HCT116 (cell line): ENCODE measurements at regions not wholly inside any gene's neighbourhood (a gene's known extent, or its start where the extent isn't known, plus 50 kb on each side); places are given as distances from the start of the nearest gene placed in this dataset.

Experiments
- ATAC-seq: fragments of 200-7000 bp; cut with Tn5 transposase; 2 replicates; pipeline ENCODE4 v1.9.1; 2020; ENCODE audit warnings: mild to moderate bottlenecking, moderate library complexity
- BruUV-seq: library from RNA; stranded (reverse); fragments of 400-500 nt; replicated peaks from 2 replicates; lab custom pipeline; 2021; lab: Mats Ljungman, UMichigan
- CTCF ChIA-PET: fragments of 300-600 bp; sonication (Branson Sonifier 250); formaldehyde crosslinking; loops from one replicate; lab custom pipeline; 2021; ENCODE audit warnings: antibody characterized with exemption; lab: Charles Lee
- POLR2A ChIA-PET: fragments of 300-600, 350-600 bp; sonication (Branson Sonifier 250); formaldehyde crosslinking; loops from one replicate; lab custom pipeline; 2021; ENCODE audit warnings: antibody characterized with exemption; lab: Charles Lee
- RAD21 ChIA-PET, 2 experiments: fragments of 300-600 bp; sonication (Branson Sonifier 250); formaldehyde crosslinking; loops; one replicate each; lab custom pipeline; 2023; ENCODE audit warnings: low total read pairs in 2 of 2; ENCODE audit not compliant: uncharacterized antibody in 2 of 2, unreplicated experiment in 2 of 2, low non-redundant PET in 1 of 2; lab: Charles Lee
- DNase-seq: peaks from one replicate; pipeline ENCODE4 v3.0.0-alpha.2; 2010; ENCODE audit warnings: low read depth, low spot score
- H2AFZ ChIP-seq: fragments of 200-600 bp; shearing (Covaris generic), sonication (generic); 2 replicates; pipeline ENCODE4 v1.6.1; 2017; ENCODE audit warnings: low read depth, mixed run types, mixed read lengths, antibody characterized with exemption, low read length; ENCODE audit not compliant: poor library complexity, severe bottlenecking
- H3K27ac ChIP-seq: 2 replicates; pipeline ENCODE4 v1.5.1; 2012; ENCODE audit warnings: low read depth, low read length
- H3K27me3 ChIP-seq: fragments of 200-600 bp; sonication (generic); 2 replicates; pipeline ENCODE4 v1.6.1; 2016; ENCODE audit warnings: mixed run types, low read length, mixed read lengths; ENCODE audit not compliant: insufficient read depth
- H3K36me3 ChIP-seq, 2 experiments: fragments of 200-500 bp in 1 of 2; fragments of 200-600 bp in 1 of 2; sonication (Bioruptor generic) in 1 of 2; sonication (generic) in 1 of 2; 2 replicates each; pipeline versions ENCODE4 v1.5.1 to v1.6.1; 2014 to 2016; ENCODE audit warnings: low read length in 2 of 2, inconsistent platforms in 1 of 2, mixed read lengths in 1 of 2, mixed run types in 1 of 2; ENCODE audit not compliant: insufficient read depth in 2 of 2, control insufficient read depth in 1 of 2
- H3K4me1 ChIP-seq, 2 experiments: fragments of 200-600 bp in 1 of 2; sonication (generic) in 1 of 2; 2 replicates each; pipeline versions ENCODE4 v1.5.1 to v1.6.1; 2012 to 2017; ENCODE audit warnings: low read length in 2 of 2, inconsistent platforms in 1 of 2, mild to moderate bottlenecking in 1 of 2, mixed read lengths in 1 of 2, mixed run types in 1 of 2, moderate library complexity in 1 of 2; ENCODE audit not compliant: insufficient read depth in 2 of 2, control insufficient read depth in 1 of 2
- H3K4me2 ChIP-seq: fragments of 200-600 bp; sonication (generic); 2 replicates; pipeline ENCODE4 v1.6.1; 2017; ENCODE audit warnings: mixed run types, low read length, mixed read lengths
- H3K4me3 ChIP-seq, 2 experiments: fragments of 200-600 bp in 1 of 2; sonication (generic) in 1 of 2; replicated peaks in 1 of 2; 2 replicates each; pipeline ENCODE4 v1.5.1; 2011 to 2016; ENCODE audit warnings: low read length in 2 of 2, control low read depth in 1 of 2, low read depth in 1 of 2, mild to moderate bottlenecking in 1 of 2, mixed read lengths in 1 of 2, mixed run types in 1 of 2
- H3K79me2 ChIP-seq: fragments of 200-600 bp; sonication (generic); 2 replicates; pipeline ENCODE4 v1.6.1; 2017; ENCODE audit warnings: mild to moderate bottlenecking, mixed run types, low read length, moderate library complexity, mixed read lengths; ENCODE audit not compliant: insufficient read depth
- H3K9ac ChIP-seq: fragments of 200-600 bp; sonication (generic); 2 replicates; pipeline ENCODE4 v1.6.1; 2016; ENCODE audit warnings: low read length, mixed read lengths
- H3K9me2 ChIP-seq: fragments of 200-600 bp; sonication (generic), shearing (Covaris generic); 2 replicates; pipeline ENCODE4 v1.6.1; 2017; ENCODE audit warnings: mixed run types, mild to moderate bottlenecking, moderate library complexity; ENCODE audit not compliant: insufficient read depth
- H3K9me3 ChIP-seq, 2 experiments: fragments of 200-500 bp in 1 of 2; fragments of 200-600 bp in 1 of 2; sonication (Bioruptor generic) in 1 of 2; sonication (generic) in 1 of 2; 2 replicates each; pipeline ENCODE4 v1.6.1; 2014 to 2017; ENCODE audit warnings: low read length in 2 of 2, mixed read lengths in 2 of 2, inconsistent platforms in 1 of 2, low read depth in 1 of 2, mild to moderate bottlenecking in 1 of 2, mixed run types in 1 of 2, moderate library complexity in 1 of 2; ENCODE audit not compliant: control insufficient read depth in 1 of 2, insufficient read depth in 1 of 2
- H4K20me1 ChIP-seq: fragments of 200-600 bp; sonication (generic), shearing (Covaris generic); 2 replicates; pipeline ENCODE4 v1.6.1; 2017; ENCODE audit warnings: mixed run types, mild to moderate bottlenecking, moderate library complexity; ENCODE audit not compliant: insufficient read depth
- ATF3 ChIP-seq: IDR thresholded peaks from 2 replicates; pipeline ENCODE4 v1.6.1; 2012
- CBX3 ChIP-seq: IDR thresholded peaks from 2 replicates; pipeline ENCODE4 v1.6.1; 2012; ENCODE audit warnings: low read depth
- CEBPB ChIP-seq: IDR thresholded peaks from 2 replicates; pipeline ENCODE4 v1.6.1; 2012; ENCODE audit warnings: low read depth
- CTCF ChIP-seq, 3 experiments: fragments of 200-600 bp in 1 of 3; sonication (generic) in 1 of 3; IDR thresholded peaks in 2 of 3; conservative IDR thresholded peaks in 1 of 3; 2 replicates each; pipeline ENCODE4 v1.5.1; 2012 to 2017; ENCODE audit warnings: low read depth in 2 of 3, low read length in 2 of 3, antibody characterized with exemption in 1 of 3, borderline replicate concordance in 1 of 3, control low read depth in 1 of 3, mild to moderate bottlenecking in 1 of 3, mixed read lengths in 1 of 3, mixed run types in 1 of 3, moderate library complexity in 1 of 3; ENCODE audit not compliant: insufficient read depth in 1 of 3
- EGR1 ChIP-seq: IDR thresholded peaks from 2 replicates; pipeline ENCODE4 v1.6.1; 2012; ENCODE audit warnings: low read depth
- FOSL1 ChIP-seq: IDR thresholded peaks from 2 replicates; pipeline ENCODE4 v1.6.1; 2012; ENCODE audit warnings: low read depth
- JUND ChIP-seq: IDR thresholded peaks from 2 replicates; pipeline ENCODE4 v1.6.1; 2012
- POLR2A ChIP-seq: IDR thresholded peaks from 2 replicates; pipeline ENCODE4 v1.7.0; 2011; ENCODE audit warnings: borderline replicate concordance; ENCODE audit not compliant: insufficient read depth, insufficient read length; ENCODE audit errors: extremely low read depth
- POLR2AphosphoS5 ChIP-seq: IDR thresholded peaks from 2 replicates; pipeline ENCODE4 v1.6.1; 2011; ENCODE audit warnings: mild to moderate bottlenecking, low read depth, low read length, moderate library complexity
- REST ChIP-seq: IDR thresholded peaks from 2 replicates; pipeline ENCODE4 v1.6.1; 2012; ENCODE audit warnings: low read depth
- SIN3A ChIP-seq: IDR thresholded peaks from 2 replicates; pipeline ENCODE4 v1.6.1; 2012; ENCODE audit warnings: low read depth
- SP1 ChIP-seq: IDR thresholded peaks from 2 replicates; pipeline ENCODE4 v1.6.1; 2012; ENCODE audit warnings: low read depth
- YY1 ChIP-seq: IDR thresholded peaks from 2 replicates; pipeline ENCODE4 v1.6.1; 2011; ENCODE audit warnings: low read length, low read depth, moderate library complexity, mild to moderate bottlenecking; ENCODE audit not compliant: insufficient replicate concordance; ENCODE audit errors: extremely low read depth
- ZFX ChIP-seq: fragments of 450-650 bp; IDR thresholded peaks from 2 replicates; pipeline ENCODE4 v1.6.1; 2017
- intact Hi-C: fragments of 100-400 bp; cut with micrococcal nuclease; formaldehyde crosslinking; loops from 2 replicates; pipeline ENCODE4 v1.10.0; 2022

- CTCF ChIA-PET = no interaction called here
- no peak overlapping the region for H3K9ac ChIP-seq
- RAD21 ChIA-PET = no interaction called here
- no peaks in the 10 kb centered on the region for H4K20me1 ChIP-seq
- POLR2A ChIA-PET = no interaction called here
- H3K9me3 ChIP-seq = no peaks in the 10 kb centered on the region
- no peak for TF ChIP-seq SP1
- no peak for TF ChIP-seq JUND
- TF ChIP-seq CBX3 = no peak
- no peak for TF ChIP-seq CTCF (IDR thresholded peaks at IDR 0.05 in 2 of 3, conservative IDR thresholded peaks at IDR 0.05 in 1 of 3; ENCODE audit: borderline replicate concordance in 1 of 3, insufficient read depth in 1 of 3, low read depth in 2 of 3, low read length in 2 of 3)
- no peak for TF ChIP-seq POLR2A
- no peak for TF ChIP-seq EGR1
- no peak for TF ChIP-seq ATF3
- no peak for TF ChIP-seq YY1
- TF ChIP-seq POLR2AphosphoS5 = no peak
- no peak for TF ChIP-seq FOSL1
- no peak for TF ChIP-seq ZFX
- TF ChIP-seq REST = no peak
- no peak for TF ChIP-seq CEBPB
- TF ChIP-seq SIN3A = no peak
- H2AFZ ChIP-seq = no peak overlapping the region
- no peaks in the 10 kb centered on the region for H3K9me2 ChIP-seq
- BruUV-seq = no TSS peak
- no peak overlapping the region for H3K4me3 ChIP-seq
- intact Hi-C loops = no loop called here
- no peaks in the 10 kb centered on the region for H3K4me1 ChIP-seq
- no peak for ATAC-seq
- H3K4me2 ChIP-seq = no peak overlapping the region
- no peak overlapping the region for H3K27ac ChIP-seq
- DNase-seq = no peak
- no peaks in the 10 kb centered on the region for H3K79me2 ChIP-seq
- no peaks in the 10 kb centered on the region for H3K27me3 ChIP-seq
- no peaks in the 10 kb centered on the region for H3K36me3 ChIP-seq
Measured at GRCh38 chr2:83478037-83478436, 981.0 kb downstream of the SUCLG1 start.
